SK-N-MC (cell line): ENCODE measurements at regions not wholly inside any gene's neighbourhood (a gene's known extent, or its start where the extent isn't known, plus 50 kb on each side); places are given as distances from the start of the nearest gene placed in this dataset.

Experiments used
- EZH2 ChIP-seq: fragments of 200-600 bp; sonication (generic); IDR thresholded peaks from one replicate; pipeline ENCODE4 v1.6.1; 2017; ENCODE audit warnings: antibody characterized with exemption
- FOXP2 ChIP-seq: optimal IDR thresholded peaks from 2 replicates; pipeline ENCODE3; 2011; ENCODE audit warnings: mild to moderate bottlenecking, moderate library complexity; ENCODE audit not compliant: insufficient read depth; ENCODE audit errors: extremely low read length, control extremely low read depth
- POLR2AphosphoS5 ChIP-seq: IDR thresholded peaks from 2 replicates; pipeline ENCODE4 v1.6.1; 2012; ENCODE audit warnings: mild to moderate bottlenecking, low read depth, low read length, borderline replicate concordance

GRCh38 chr5:3075309-3075708, 323.8 kb upstream of the IRX2 start:
- TF ChIP-seq POLR2AphosphoS5 (no peak), EZH2 (no peak), FOXP2 (no peak)
